Tibial nerve (tissue), 4 donors: ENCODE measurements at regions not wholly inside any gene's neighbourhood (a gene's known extent, or its start where the extent isn't known, plus 50 kb on each side); places are given as distances from the start of the nearest gene placed in this dataset.

Source experiments
- CTCF ChIP-seq, 5 experiments: fragments of 200-600 bp in 3 of 5; fragments of 450-650 bp in 2 of 5; sonication (generic) in 3 of 5; IDR thresholded peaks; one replicate each; pipeline ENCODE4 v1.5.1; 2016 to 2019; ENCODE audit warnings: antibody characterized with exemption in 5 of 5, mild to moderate bottlenecking in 3 of 5, moderate library complexity in 2 of 5
- EP300 ChIP-seq, 2 donors: sonication (generic); formaldehyde crosslinking; IDR thresholded peaks; one replicate each; pipeline ENCODE4 v1.6.1; 2017; ENCODE audit warnings: antibody characterized with exemption in 2 of 2, mild to moderate bottlenecking in 1 of 2
- POLR2A ChIP-seq, 2 donors: fragments of 450-650 bp; IDR thresholded peaks; one replicate each; pipeline ENCODE4 v1.6.1; 2017; ENCODE audit warnings: antibody characterized with exemption in 2 of 2, mild to moderate bottlenecking in 2 of 2, moderate library complexity in 2 of 2

DNA sequence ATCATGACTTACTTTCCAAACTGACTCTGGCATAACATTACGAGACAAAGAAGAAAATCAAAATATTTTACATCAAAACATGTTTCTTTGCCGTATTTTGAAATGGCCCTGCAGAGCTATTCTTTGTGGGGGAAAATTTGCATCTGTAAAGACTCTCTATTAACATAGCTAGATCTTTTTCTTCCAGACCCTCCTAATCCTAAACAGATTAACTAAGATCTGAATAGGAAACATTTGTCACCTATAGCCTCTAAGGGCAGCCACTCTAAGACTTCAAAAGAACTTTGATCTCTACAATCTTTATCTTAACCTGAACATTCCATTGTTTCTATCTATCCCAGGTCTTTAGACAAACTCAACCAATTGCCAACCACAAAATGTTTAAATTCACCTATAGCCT lies 176.6 kb upstream of the CENPE start:
- TF ChIP-seq CTCF (IDR thresholded peaks at IDR 0.05) (no peak), EP300 (IDR thresholded peaks at IDR 0.05) (no peak), POLR2A (IDR thresholded peaks at IDR 0.05) (no peak)
